HG02973 (cell line): ENCODE measurements at regions not wholly inside any gene's neighbourhood (a gene's known extent, or its start where the extent isn't known, plus 50 kb on each side); places are given as distances from the start of the nearest gene placed in this dataset.
"Not testable (repeated sequence)": the region's sequence is repeated elsewhere in the genome, so short reads cannot be mapped to it uniquely, and the experiment has no call there.

Experiments used
- ATAC-seq: cut with Tn5 transposase; IDR thresholded peaks from one replicate; pipeline ENCODE4 v1.9.1; 2021; ENCODE audit warnings: moderate library complexity; ENCODE audit not compliant: unreplicated experiment

DNA sequence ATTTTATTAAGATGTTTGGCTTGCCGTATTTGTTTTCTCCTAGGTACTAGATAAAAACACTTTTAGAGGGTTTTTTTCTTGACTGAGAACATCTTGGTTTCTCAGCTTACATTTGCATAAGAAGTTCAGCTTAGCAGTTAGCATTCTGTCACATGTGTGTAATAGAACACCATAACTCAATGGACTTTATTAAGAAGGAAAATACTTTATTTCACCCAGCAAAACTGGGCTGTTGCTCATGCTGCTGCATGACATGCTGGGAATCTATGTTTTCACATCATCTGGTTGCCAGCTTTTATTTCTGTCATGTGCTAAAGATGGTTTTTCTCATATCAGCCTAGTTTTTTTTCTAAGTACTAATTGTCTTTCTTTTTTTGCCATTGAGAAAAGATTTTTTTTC lies 144.6 kb downstream of the UTRN start:
- ATAC-seq, result no peak

DNA sequence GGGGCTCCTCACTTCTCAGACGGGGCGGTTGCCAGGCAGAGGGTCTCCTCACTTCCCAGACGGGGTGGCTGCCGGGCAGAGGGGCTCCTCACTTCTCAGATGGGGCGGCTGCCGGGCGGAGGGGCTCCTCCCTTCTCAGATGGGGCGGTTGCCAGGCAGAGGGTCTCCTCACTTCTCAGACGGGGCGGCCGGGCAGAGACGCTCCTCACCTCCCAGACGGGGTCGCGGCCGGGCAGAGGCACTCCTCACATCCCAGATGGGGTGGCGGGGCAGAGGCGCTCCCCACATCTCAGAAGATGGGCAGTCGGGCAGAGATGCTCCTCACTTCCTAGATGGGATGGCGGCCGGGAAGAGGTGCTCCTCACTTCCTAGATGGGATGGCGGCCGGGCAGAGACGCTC lies 148.3 kb downstream of the UTRN start:
- not testable (repeated sequence) for ATAC-seq

DNA sequence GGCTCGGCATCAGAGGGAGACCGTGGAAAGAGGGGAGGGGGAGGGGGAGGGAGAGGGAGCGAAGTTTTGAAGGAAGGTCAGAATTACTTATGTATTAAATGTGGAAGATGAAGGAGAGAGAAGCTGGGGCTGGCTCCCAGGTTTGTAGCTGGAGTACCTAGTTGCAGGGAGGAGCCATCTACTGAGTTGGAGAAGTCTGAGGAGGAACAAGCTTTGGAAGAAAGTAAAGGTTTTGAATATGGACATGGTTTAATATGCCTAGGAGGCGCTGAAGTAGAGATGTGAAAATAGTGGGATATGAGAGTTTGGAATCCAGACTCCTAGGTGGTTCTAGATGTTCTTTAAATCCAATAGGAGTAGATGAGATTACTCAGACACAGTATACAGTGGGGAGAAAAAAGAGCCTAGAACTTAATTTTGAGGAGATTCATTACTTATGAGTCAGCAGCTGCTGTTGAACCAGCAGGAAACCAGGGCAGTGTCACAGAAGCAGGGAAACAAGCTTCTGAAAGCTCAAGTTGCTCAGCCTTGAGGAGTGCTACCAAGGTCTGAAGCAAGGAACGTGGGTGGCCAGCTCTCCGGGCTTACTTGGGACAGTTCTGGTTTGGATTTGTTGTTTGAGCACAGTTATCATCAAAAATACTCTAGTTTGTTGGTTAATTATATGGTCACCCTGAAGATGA lies 149.3 kb downstream of the UTRN start:
- ATAC-seq, result no peak

GRCh38 chr6:144435602-144436426 lies 150.7 kb downstream of the UTRN start:
- ATAC-seq, result no peak

DNA sequence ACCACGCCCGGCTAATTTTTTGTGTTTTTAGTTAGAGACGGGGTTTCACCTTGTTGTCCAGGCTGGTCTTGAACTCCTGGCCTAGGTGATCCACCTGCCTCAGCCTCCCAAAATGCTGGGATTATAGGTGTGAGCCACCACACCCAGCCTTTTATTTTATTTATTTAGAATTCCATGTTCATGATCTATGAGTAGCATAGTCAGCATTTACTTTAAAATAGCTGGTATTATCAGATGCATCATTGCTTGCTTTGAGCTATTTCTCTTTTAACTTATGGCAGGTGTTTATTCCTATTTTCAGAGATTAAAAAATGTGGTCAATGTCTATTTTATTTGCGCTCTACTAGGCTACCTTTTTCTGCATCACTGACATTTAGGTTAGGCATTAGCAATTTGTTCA lies 152.0 kb downstream of the UTRN start:
- ATAC-seq, result no peak

DNA sequence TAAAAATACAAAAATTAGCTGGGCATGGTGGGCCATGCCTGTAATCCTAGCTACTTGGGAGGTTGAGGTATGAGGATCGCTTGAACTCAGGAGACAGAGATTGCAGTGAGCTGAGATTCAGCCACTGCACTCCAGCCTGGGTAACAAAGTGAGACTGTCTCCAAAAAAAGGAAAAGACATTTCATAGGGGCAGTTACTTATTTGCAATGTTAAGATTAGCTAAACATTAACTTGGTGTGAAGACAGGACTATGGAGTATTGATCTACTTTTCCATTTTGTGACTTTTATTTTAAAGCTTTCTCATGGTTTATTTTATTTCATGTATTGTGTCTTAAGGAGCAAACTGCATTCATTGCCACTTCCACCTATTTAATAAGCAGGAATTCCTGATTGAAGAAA lies 153.0 kb downstream of the UTRN start:
- no peak for ATAC-seq

DNA sequence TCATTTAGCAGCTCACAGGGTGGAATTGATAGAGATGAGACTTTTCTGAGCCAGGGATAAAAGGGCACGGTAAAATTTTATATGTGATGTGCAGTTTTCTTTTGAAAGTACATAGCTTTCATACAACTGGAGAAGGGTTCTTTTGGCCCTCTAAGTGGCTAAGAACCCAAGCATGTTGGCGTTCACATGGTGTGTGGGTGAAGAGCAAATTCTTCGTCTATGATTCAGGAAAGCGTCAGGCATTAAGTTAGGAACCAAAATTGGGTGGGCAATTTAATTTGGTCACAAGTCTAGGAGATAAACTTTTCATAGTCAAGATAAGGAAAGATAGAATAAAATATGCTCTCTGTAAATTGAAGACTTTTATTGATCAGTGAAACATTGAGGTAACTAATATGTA lies 153.9 kb downstream of the UTRN start:
- ATAC-seq, result no peak

DNA sequence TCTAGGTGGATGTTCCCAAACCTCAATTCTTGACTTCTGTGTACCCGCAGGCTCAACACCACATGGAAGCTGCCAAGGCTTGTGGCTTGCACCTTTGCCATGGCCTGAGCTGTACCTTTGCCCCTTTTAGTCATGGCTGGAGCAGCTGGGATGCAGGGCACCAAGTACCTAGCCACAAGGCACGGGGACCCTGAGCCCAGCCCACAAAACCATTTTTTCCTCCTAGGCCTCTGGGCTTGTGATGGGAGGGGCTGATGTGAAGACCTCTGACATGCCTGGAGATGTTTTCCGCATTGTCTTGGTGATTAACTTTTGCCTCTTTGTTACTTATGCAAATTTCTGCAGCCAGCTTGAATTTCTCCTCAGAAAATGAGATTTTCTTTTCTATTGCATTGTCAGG lies 156.7 kb downstream of the UTRN start:
- ATAC-seq, result not testable (repeated sequence)

- no peak for ATAC-seq
Measured at GRCh38 chr6:144443157-144443556, 158.0 kb downstream of the UTRN start.

GRCh38 chr6:144447472-144447871 lies 162.3 kb downstream of the UTRN start:
- no peak for ATAC-seq

DNA sequence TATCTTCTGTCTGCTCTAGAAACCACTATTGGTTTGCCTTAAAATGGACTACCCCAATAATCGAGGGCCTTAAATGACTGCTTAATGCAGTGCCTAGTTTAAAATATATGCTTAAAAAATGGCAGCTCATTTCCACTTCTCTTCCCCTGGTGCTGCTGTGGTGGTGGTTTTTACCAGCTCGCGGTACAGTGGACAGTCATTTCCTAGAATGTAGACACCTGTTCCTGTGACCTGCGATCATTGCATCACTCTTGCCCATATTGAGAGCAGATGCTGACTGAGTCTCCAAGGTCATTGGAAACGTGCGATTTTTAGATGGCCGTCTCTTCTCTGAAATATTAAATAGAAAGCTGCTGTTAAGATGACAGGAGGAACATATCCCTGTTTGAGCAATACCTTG lies 164.1 kb downstream of the UTRN start:
- ATAC-seq, result no peak

DNA sequence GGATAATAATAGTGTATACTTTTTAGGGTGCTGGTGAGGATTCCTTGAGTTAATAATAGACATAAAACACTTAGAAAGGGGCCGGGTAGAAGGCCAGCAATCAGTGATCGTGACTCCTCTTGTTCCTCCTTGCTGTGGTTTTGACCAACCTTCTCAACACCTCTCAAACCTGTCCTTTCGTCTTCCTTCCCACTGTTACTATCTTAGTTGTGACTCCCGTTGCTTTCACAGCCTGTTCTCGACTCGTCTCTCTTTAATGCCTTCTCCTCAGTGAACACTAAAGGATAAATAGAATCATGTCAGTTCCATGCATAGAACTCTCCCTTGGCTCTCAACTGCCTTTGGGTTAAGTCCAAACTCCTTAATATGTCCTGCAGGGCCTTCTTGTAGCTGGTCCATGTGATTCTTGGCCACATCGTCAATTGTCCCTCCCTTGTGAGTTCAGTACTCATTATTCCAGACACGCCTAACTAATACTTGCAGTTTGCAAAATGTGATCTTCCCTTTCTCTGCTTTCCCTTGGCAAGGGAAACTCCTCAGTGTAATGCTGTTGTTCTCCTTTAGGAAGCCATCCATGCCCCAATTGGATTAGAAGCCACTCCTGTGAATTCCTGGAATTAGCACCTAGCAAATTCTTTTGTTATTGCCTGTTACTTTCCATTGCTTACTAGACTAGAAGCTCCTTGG lies 164.9 kb downstream of the UTRN start:
- no peak for ATAC-seq

GRCh38 chr6:144460327-144461095 lies 175.4 kb downstream of the UTRN start:
- peak; percentile 83 for ATAC-seq

DNA sequence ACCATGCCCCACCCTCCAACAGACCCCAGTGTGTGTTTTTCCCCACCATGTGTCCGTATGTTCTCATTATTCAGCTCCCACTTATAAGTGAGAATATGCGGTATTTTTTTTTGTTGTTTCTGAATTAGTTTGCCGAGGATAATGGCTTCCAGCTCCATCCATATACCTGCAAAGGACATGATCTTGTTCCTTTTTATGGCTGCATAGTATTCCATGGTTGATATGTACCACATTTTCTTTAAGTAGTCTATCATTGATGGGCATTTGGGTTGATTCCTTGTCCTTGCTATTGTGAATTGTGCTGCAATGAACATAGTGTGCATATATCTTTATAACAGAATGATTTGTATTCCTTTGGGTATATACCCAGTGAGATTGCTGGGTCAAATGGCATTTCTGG lies 176.9 kb downstream of the UTRN start:
- no peak for ATAC-seq

- ATAC-seq, result no peak
Measured at GRCh38 chr6:144466716-144467115, 181.6 kb downstream of the UTRN start.

- no peak for ATAC-seq
Measured at GRCh38 chr6:144467172-144467762, 182.1 kb downstream of the UTRN start.

GRCh38 chr6:144467921-144468320 lies 182.8 kb downstream of the UTRN start:
- no peak for ATAC-seq

DNA sequence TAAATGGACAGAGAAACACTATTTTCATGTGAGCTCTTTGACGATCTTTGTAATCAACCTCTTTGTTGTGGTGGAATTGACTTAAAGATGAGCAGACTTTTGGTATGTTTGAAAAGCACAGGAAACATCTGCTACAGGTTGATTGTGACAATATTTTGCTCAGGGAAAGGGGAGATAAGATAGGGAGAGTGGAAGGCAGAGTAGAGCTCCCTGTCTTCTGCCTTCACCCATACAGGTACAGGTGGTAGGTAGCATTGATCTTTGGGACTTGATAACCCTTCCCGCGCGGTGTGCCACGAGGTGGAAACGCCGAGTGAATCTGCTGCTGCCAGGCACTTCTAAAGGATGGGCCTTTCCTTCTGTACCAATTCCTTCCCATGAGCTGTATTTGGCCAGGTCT lies 183.6 kb downstream of the UTRN start:
- ATAC-seq, result no peak

DNA sequence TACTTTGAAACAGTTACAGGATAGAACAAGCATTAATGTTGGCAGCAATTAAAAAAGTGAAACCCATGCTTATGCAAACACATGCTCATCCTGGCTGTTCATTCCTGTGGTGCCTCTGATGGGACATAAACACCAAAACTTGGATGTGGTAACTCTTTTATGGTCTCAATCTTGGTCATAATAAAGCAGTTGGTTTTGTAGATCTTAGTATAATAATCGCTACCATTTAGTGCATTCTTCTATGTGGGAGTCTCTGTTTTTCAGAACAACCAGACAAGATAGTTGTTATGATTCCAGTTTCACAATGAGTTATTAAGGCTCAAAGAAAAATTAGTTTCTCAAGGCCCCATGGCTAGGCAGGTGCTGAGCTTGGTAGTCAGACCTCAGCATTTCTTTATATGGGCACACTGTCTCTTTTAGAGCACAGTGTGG lies 184.0 kb downstream of the UTRN start:
- ATAC-seq, result peak; percentile 76

DNA sequence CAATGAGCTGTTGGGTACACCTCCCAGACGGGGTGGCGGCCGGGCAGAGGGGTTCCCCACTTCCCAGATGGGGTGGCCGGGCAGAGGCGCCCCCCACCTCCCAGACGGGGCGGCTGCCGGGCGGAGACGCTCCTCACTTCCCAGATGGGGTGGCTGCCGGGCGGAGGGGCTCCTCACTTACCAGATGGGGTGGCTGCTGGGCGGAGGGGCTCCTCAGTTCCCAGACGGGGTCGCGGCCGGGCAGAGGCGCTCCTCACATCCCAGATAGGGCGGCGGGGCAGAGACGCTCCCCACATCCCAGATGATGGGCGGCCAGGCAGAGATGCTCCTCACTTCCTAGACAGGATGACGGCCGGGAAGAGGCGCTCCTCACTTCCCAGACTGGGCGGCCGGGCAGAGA lies 185.1 kb downstream of the UTRN start:
- ATAC-seq, result not testable (repeated sequence)

GRCh38 chr6:144471986-144472385 lies 186.9 kb downstream of the UTRN start:
- ATAC-seq, result no peak
